ENCODE measurements at regions not wholly inside any gene's neighbourhood (a gene's known extent, or its start where the extent isn't known, plus 50 kb on each side); places are given as distances from the start of the nearest gene placed in this dataset.

DNA sequence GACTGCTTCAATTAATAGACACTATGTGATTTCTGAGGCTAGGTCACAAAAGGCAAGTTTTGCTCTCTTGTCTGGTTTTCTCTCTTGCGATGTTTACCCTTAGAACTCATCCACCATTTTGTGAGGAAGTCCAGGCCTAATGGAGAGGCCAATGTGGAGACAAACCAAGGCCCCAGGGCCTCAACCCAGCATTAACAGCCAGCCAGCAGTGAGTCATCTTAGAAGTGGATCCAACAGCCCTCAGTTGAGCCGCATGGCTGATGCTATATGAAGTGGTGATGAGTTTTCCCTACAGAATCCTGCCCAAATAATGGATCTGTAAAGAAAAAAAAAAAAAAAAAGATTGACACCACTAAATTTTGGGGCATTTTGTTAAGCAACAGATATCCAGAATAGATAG lies 95.1 kb downstream of the DNTTIP2 start:
- POLR2A ChIA-PET = no interaction called here
- Histone ChIP-seq H2AFZ (ENCODE audit: control insufficient read depth, low read depth, low read length) (no peak overlapping the region), H4K20me1 (ENCODE audit: control insufficient read depth, insufficient read depth) (no peaks in the 10 kb centered on the region), H3K4me1 (ENCODE audit: control insufficient read depth, insufficient read depth, low read length) (no peaks in the 10 kb centered on the region), H3K4me2 (ENCODE audit: control insufficient read depth, insufficient read depth) (no peak overlapping the region), H3K9me3 (replicated peaks; ENCODE audit: control insufficient read depth, insufficient read depth, low read length) (no peaks in the 10 kb centered on the region; the same call in 2 of the 3 replicates), H3K27me3 (replicated peaks in 1 of 2; ENCODE audit: control insufficient read depth in 2 of 2, insufficient read depth in 2 of 2, low read length in 1 of 2) (0 out of 4 replicates have a peak, but pooled peaks cover 0 to 3% of the 10 kb centered on the region in 2 experiments), H3K27ac (ENCODE audit: control insufficient read depth, insufficient read depth) (no peak overlapping the region), H3K9ac (ENCODE audit: control insufficient read depth, insufficient read depth, low read length) (no peak overlapping the region), H3K36me3 (ENCODE audit: control insufficient read depth in 2 of 2, insufficient read depth in 2 of 2, low read length in 1 of 2) (no peaks in the 10 kb centered on the region), H3K4me3 (no peak overlapping the region), H3K79me2 (ENCODE audit: control insufficient read depth, insufficient read depth, low read length) (no peaks in the 10 kb centered on the region)
- TF ChIP-seq RAD21 (IDR thresholded peaks at IDR 0.05; ENCODE audit: insufficient read depth, low read depth, low read length) (no peak), RFX5 (IDR thresholded peaks at IDR 0.05; ENCODE audit: low read depth, low read length) (no peak), TBL1XR1 (IDR thresholded peaks at IDR 0.05; ENCODE audit: low read depth, low read length) (no peak), STAT1 (conservative IDR thresholded peaks at IDR 0.05) (no peak), ELK1 (IDR thresholded peaks at IDR 0.05; ENCODE audit: low read depth, low read length) (no peak), PML (IDR thresholded peaks at IDR 0.05; ENCODE audit: low read length) (no peak), GATAD2B (conservative IDR thresholded peaks at IDR 0.05; ENCODE audit: low read depth) (no peak), SUZ12 (IDR thresholded peaks at IDR 0.05; ENCODE audit: unreplicated experiment) (no peak), TCF12 (IDR thresholded peaks at IDR 0.05; ENCODE audit: low read depth, low read length) (no peak), SPI1 (IDR thresholded peaks at IDR 0.05; ENCODE audit: borderline replicate concordance, insufficient read depth, low read depth, low read length) (no peak)
- CTCF ChIA-PET = interaction anchor here (1.3 to 1.8 kb wide), 2 partner anchors 30 to 60 kb away, joined by 4 to 5 read pairs; no protein-coding TSS in a partner anchor
- BruUV-seq (replicated peaks) = no TSS peak
- DNase-seq (ENCODE audit: low read depth, low spot score) (no peak), ATAC-seq (no peak), FAIRE-seq (no peak)
- in situ Hi-C loops (cut with MboI) = no loop called here
- 88% methylated on average over 2 of the region's 2 CpGs for WGBS (ENCODE audit: insufficient coverage, insufficient replicate concordance, low lambda C conversion rate, missing lambda C conversion rate)
- intact Hi-C loops (cut with micrococcal nuclease; ENCODE audit: unreplicated experiment) = no loop called here
- RAD21 ChIA-PET (ENCODE audit: unreplicated experiment) = interaction anchor here (0.6 to 0.7 kb wide), 2 partner anchors 34 to 846 kb away, joined by 3 read pairs; no protein-coding TSS in a partner anchor
- SMC1A ChIA-PET (ENCODE audit: uncharacterized antibody, unreplicated experiment) = no interaction called here

All from GM12878 (cell line).